SH-SY5Y (cell line): ENCODE measurements at regions not wholly inside any gene's neighbourhood (a gene's known extent, or its start where the extent isn't known, plus 50 kb on each side); places are given as distances from the start of the nearest gene placed in this dataset.

ENCODE experiments used
- GATA2 ChIP-seq: IDR thresholded peaks from 2 replicates; pipeline ENCODE4 v1.6.1; 2011; ENCODE audit warnings: mild to moderate bottlenecking, low read depth, low read length
- GATA3 ChIP-seq: IDR thresholded peaks from 2 replicates; pipeline ENCODE4 v1.6.1; 2011; ENCODE audit warnings: low read depth, mild to moderate bottlenecking, low read length, moderate library complexity

GRCh38 chr6:44705596-44705995, 318.1 kb downstream of the CDC5L start:
- TF ChIP-seq GATA3 (no peak), GATA2 (no peak)

- TF ChIP-seq GATA3: no peak
- no peak for TF ChIP-seq GATA2
Measured at GRCh38 chr6:44706011-44706410, 318.5 kb downstream of the CDC5L start.

DNA sequence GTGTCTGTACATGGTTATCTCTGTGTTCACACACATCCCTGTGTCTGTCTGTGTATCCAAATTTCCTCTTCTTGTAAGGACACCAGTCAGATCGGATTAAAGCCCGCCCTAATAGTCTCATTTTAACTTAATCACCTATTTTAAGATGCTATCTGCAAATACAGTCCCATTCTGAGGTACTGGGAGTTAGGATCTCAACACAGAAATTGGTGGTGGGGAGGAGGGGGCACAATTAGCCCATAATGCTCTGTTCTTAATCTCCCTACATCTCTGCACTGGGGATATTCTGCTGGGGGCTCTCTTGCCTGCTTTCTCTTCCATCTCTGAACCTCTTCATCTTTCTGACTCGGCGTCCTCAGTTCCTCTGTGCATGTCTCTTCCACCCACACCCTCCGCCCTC, 320.7 kb downstream of the CDC5L start:
- TF ChIP-seq GATA2: peak; percentile 89
- TF ChIP-seq GATA3: peak; percentile 62

DNA sequence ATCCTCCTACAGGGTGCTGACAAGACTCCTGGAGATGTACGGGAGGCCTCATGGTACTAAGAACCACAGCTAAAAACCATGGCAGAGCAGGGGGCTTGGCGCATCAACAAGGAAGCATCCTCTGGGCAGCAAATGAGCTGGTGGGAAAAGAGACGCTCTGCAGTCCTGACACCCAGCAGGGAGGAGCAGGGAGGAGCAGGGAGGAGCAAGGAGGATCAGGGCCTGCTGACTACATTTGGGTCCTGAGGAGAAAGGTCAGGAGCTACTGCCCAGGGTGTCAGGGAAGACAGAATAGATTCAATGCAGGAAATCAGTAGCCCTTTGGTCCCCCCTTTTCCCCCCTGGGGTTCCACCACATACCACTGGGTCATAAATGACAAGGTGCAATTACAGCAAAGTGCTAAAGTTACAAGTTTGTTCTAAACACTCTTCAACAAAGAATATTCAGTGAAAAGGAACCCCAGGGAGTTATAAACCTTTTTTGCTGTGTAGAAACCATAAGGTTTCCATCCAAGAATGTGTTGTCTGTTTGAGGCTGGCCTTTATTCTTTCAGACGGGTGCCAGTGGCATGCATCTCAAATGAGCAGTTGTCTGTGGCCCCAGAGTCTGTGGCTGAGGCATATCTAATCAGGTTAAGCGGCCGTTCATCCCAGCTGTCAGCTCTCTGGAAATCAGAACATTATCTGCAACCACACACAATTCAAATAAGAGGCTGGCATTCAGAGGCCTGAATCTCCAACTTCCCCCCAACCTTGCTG, 325.0 kb downstream of the CDC5L start:
- no peak for TF ChIP-seq GATA3
- TF ChIP-seq GATA2: 0 out of 2 replicates have a peak, but pooled peaks have one; percentile 22

DNA sequence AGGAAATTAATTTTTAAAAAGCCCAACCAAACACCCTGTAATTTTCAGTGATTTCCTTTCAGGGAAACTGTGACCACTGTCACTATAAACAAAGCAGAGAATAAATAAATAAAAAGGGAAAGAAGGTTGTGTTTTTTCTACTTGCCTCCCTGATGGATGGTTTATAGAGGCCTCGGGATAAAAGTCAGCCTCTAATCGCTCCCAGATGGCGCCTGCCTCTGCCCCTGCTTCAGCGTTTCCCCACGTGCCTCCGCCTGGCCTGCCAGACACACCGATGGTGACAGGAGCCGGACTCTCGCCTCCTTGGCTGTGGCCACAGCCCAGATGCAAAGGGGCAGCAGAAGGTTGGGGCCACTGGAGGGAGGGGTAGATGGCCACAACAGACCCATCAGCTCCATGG, 327.7 kb downstream of the CDC5L start:
- no peak for TF ChIP-seq GATA3
- TF ChIP-seq GATA2: no peak

GRCh38 chr6:44715925-44716324, 328.4 kb downstream of the CDC5L start:
- TF ChIP-seq GATA2 (no peak), GATA3 (no peak)

DNA sequence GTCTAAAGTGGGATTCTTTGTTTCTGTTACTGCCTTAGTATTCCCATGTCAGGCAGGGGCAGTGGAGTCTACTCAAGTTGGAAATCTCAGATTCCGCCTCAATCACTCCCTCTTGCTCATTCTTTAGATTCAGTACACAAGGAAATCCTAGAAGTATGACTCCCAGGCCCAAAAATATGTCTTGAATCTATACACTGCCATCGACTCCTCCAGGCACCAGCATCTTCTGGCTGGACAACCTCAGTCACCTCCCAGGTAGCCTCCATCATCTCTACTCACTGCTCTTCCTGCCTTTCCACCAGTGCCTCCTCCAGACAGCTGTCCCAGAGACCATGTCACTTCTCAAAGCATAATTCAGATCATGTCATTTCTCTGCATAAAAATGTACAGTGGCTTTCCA, 329.9 kb downstream of the CDC5L start:
- TF ChIP-seq GATA2 (no peak), GATA3 (no peak)

DNA sequence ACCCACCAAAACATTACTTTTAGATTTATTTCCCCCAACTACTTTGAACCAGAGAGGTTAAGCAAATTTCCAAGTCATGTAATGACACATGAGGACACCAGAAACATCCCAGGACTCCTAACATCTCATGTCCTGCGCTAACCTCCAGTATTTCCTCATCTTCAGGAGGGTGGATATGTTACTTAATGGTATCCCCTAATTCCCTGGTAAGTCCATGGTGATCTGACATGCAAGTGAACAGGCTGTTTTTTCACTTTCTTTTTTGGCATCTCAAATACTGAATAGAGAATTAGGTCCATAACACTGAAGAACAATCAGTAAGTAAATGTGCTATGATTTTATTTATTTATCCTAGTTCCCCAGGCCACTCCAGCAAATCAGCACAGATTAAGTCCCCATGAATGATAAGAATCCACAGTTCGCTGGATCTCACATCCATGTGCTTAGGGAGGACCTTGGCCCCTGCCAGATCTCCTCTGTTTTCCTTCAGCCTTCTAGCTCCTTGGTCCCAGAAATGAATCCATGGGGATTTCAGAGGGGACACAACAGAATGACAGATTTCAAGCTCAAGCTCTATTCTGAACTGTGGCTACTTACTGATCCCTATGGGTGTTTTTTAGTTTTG, 334.6 kb downstream of the CDC5L start:
- no peak for TF ChIP-seq GATA3
- TF ChIP-seq GATA2: 0 out of 2 replicates have a peak, but pooled peaks have one; percentile 2

DNA sequence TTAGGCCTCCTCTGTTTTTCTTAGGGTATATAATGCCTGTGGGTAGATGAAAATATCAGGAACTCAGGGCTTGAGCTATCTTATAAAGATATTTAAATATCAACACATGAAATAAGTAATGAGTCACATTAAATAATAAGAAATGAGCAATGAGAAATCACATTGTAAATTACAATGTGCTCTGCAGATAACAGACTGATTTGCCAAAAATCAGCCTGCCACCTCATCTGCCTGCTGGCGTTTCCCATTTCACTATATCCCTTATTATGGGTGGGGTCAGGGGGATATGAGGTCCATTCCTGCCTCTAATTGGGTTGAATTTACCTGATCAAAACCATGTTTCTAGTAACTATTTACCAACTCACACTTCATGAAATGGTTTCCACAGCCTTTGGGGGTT, 335.2 kb downstream of the CDC5L start:
- TF ChIP-seq GATA3: no peak
- TF ChIP-seq GATA2: no peak

- TF ChIP-seq GATA2 (no peak), GATA3 (no peak)
Measured at GRCh38 chr6:44723439-44724197, 336.1 kb downstream of the CDC5L start.

GRCh38 chr6:44725070-44725469, 337.6 kb downstream of the CDC5L start:
- TF ChIP-seq GATA3 (no peak), GATA2 (no peak)

DNA sequence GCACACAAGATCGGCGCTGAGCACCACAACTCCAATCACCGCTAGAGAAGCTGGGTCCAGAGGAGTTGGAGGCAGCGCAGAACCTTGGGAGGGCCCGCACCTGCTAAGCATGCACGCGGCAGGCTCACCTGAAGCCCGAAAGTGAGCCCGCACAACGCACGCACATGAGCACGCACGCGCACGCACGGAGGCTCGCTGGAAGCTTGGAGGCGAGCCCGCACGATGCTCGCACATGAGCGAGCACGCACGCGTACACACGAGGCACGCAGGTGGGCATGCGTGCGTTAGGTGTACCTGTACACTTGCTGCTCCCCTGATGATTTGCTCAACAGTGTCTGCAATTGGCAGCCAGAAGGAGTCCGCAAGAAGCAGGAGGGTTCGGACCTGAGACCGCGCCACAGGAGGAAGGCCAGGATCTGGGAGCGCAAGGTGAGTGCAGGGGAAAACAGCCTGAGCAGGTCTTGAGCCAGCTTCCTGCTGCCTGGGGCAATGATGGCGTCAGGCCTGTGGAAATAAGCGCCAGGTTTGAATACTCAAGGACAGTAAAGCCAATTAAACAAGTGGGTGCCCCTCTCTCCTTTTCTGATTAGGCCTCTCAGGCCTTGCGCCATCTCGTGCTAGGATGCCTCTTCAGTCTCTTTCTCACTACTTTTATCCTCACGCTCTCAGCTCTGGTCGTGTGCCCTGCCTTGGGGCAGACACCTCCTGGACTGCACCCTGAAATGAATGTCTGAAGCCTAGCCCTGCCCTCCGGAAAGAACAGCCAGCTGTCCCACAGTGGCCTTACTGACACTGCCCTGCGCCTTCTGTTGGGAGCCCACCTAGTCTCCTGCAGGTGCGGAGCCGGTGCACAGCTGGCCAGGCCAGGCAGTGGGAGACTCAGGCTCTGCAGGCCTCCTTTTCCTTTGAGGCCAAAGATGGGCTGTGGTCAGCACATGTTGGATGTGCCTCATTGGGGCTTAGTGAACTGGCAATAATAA, 340.4 kb downstream of the CDC5L start:
- TF ChIP-seq GATA2: no peak

- TF ChIP-seq GATA3: no peak
- 0 out of 2 replicates have a peak, but pooled peaks have one; percentile 18 for TF ChIP-seq GATA2
Measured at GRCh38 chr6:44730771-44731391, 343.4 kb downstream of the CDC5L start.
